CD14-positive monocyte (primary cell): ENCODE measurements at regions not wholly inside any gene's neighbourhood (a gene's known extent, or its start where the extent isn't known, plus 50 kb on each side); places are given as distances from the start of the nearest gene placed in this dataset.

Experiments used
- DNase-seq, 3 donors: peaks; one replicate each; pipeline ENCODE4 v3.0.0-alpha.2; 2011 to 2022
- H2AFZ ChIP-seq: 2 replicates; pipeline ENCODE4 v1.6.0; 2012; ENCODE audit warnings: mild to moderate bottlenecking, low read depth, low read length, inconsistent platforms; ENCODE audit not compliant: insufficient read depth, poor library complexity, severe bottlenecking
- H3K27ac ChIP-seq, 2 donors: 1 replicate in 1 of 2; 2 replicates in 1 of 2; pipeline ENCODE4 v1.5.1; 2012 to 2013; ENCODE audit warnings: low read length in 2 of 2, control low read depth in 1 of 2, inconsistent platforms in 1 of 2, low read depth in 1 of 2, mild to moderate bottlenecking in 1 of 2
- H3K27me3 ChIP-seq, 2 donors: one replicate each; pipeline versions ENCODE4 v1.6.0 to v1.6.1; 2011 to 2013; ENCODE audit warnings: low read length in 2 of 2; ENCODE audit not compliant: control insufficient read depth in 2 of 2, insufficient read depth in 2 of 2
- H3K36me3 ChIP-seq, 2 donors: replicated peaks in 1 of 2; 1 replicate in 1 of 2; 2 replicates in 1 of 2; pipeline versions ENCODE4 v1.5.1 to v1.6.1; 2012 to 2013; ENCODE audit warnings: low read length in 2 of 2, control low read depth in 1 of 2, inconsistent platforms in 1 of 2, mild to moderate bottlenecking in 1 of 2; ENCODE audit not compliant: insufficient read depth in 2 of 2, control insufficient read depth in 1 of 2
- H3K4me1 ChIP-seq, 2 donors: 1 replicate in 1 of 2; 2 replicates in 1 of 2; pipeline versions ENCODE4 v1.5.1 to v1.6.1; 2012 to 2013; ENCODE audit warnings: low read length in 2 of 2, control low read depth in 1 of 2, inconsistent platforms in 1 of 2, mild to moderate bottlenecking in 1 of 2, moderate library complexity in 1 of 2; ENCODE audit not compliant: insufficient read depth in 2 of 2, control insufficient read depth in 1 of 2
- H3K4me2 ChIP-seq: replicated peaks from 2 replicates; pipeline ENCODE3; 2012; ENCODE audit warnings: low read length, moderate library complexity, mild to moderate bottlenecking; ENCODE audit not compliant: poor library complexity, severe bottlenecking; ENCODE audit errors: extremely low read depth
- H3K4me3 ChIP-seq, 3 experiments: fragments of 200-600 bp in 1 of 3; sonication (generic) in 1 of 3; replicated peaks in 1 of 3; 1 replicate in 2 of 3; 2 replicates in 1 of 3; pipeline ENCODE4 v1.5.1; 2011 to 2013; ENCODE audit warnings: low read length in 3 of 3, mild to moderate bottlenecking in 3 of 3, control low read depth in 2 of 3, low read depth in 2 of 3, inconsistent platforms in 1 of 3, moderate library complexity in 1 of 3
- H3K79me2 ChIP-seq: 2 replicates; pipeline ENCODE4 v1.6.0; 2012; ENCODE audit warnings: mild to moderate bottlenecking, control low read depth, inconsistent platforms, low read length, moderate library complexity; ENCODE audit not compliant: insufficient read depth
- H3K9ac ChIP-seq: 2 replicates; pipeline ENCODE4 v1.6.0; 2017; ENCODE audit warnings: low read length, mild to moderate bottlenecking; ENCODE audit not compliant: insufficient read depth, poor library complexity, severe bottlenecking
- H3K9me3 ChIP-seq, 2 donors: replicated peaks in 1 of 2; 1 replicate in 1 of 2; 2 replicates in 1 of 2; pipeline versions ENCODE4 v1.5.1 to v1.6.1; 2012 to 2013; ENCODE audit warnings: low read length in 2 of 2, control low read depth in 1 of 2; ENCODE audit not compliant: control insufficient read depth in 1 of 2, insufficient read depth in 1 of 2
- H4K20me1 ChIP-seq: 2 replicates; pipeline ENCODE4 v1.6.0; 2012; ENCODE audit warnings: mild to moderate bottlenecking, low read length, control low read depth, moderate library complexity; ENCODE audit not compliant: insufficient read depth
- H3K27ac Mint-ChIP-seq, 7 donors: one replicate each; pipeline ENCODE4 v1.8.0; 2020; ENCODE audit warnings: mild to moderate bottlenecking in 7 of 7, mixed read lengths in 7 of 7, moderate library complexity in 6 of 7, inconsistent platforms in 2 of 7
- H3K27me3 Mint-ChIP-seq, 3 donors: one replicate each; pipeline ENCODE4 v1.8.0; 2021 to 2022; ENCODE audit warnings: low read depth in 3 of 3, mild to moderate bottlenecking in 3 of 3, mixed read lengths in 3 of 3, moderate library complexity in 3 of 3, inconsistent platforms in 1 of 3
- H3K36me3 Mint-ChIP-seq, 2 donors: one replicate each; pipeline ENCODE4 v1.8.0; 2020; ENCODE audit warnings: mixed read lengths in 2 of 2, inconsistent platforms in 1 of 2, mild to moderate bottlenecking in 1 of 2
- H3K4me1 Mint-ChIP-seq: one replicate; pipeline ENCODE4 v1.8.0; 2020; ENCODE audit warnings: mild to moderate bottlenecking, mixed read lengths
- H3K4me3 Mint-ChIP-seq, 2 donors: one replicate each; pipeline ENCODE4 v1.8.0; 2020; ENCODE audit warnings: mild to moderate bottlenecking in 2 of 2, mixed read lengths in 2 of 2, moderate library complexity in 1 of 2
- H3K9me3 Mint-ChIP-seq, 7 donors: one replicate each; pipeline ENCODE4 v1.8.0; 2020 to 2022; ENCODE audit warnings: mixed read lengths in 7 of 7, mild to moderate bottlenecking in 6 of 7, moderate library complexity in 6 of 7, inconsistent platforms in 2 of 7
- WGBS: methylation state at CpG from one replicate; pipeline ENCODE4 v1.1.5; 2013; ENCODE audit warnings: missing lambda C conversion rate; ENCODE audit not compliant: insufficient coverage; 5-methylcytosine and 5-hydroxymethylcytosine counted together
- intact Hi-C, 2 donors: fragments of 100-400 bp; cut with micrococcal nuclease; formaldehyde crosslinking; loops; one replicate each; pipeline versions ENCODE4 v1.15.0 to v1.15.1; 2023
- TF ChIP-seq, protein P1 (sequence below): fragments of 200-600 bp; IDR thresholded peaks from one replicate; pipeline ENCODE4 v1.8.0; 2022; ENCODE audit warnings: antibody characterized with exemption, mild to moderate bottlenecking

DNA sequence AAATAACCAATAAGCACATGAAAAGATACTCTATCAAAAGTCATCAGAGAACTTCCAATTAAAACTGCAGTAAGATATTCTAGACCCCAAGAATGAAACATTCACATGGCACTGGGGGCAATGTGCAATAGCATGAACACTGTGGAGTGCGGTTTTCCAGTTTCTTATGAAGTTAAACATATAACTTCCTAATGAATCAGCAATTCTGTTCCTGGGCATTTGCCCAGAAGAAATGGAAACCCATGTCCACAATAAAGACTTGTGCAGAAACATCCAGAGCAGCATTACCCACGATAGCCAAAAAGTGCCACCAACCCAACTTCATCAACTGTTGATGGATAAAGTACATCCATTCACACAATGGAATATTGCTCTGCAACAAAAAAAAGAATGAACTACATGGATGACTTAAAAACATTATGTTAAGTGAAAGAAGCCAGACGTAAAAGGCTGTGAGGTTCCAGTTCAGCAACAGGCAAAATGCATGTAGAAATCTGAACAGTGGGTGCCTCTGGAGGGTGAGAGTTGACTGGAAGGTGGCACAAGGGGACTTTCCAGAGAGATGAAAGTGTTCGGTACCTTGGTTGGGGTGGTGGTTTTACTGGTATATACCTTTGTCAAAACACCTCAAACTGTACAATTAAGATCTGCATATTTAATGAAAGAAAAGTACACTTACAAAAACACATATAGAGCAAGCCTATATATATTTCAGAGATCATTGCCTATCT is 207.2 kb upstream of the ECI2 start:
- Mint-ChIP-seq H3K27me3 (peaks cover 0 to 2% (median 0%) of the 10 kb centered on the region in 3 donors), H3K36me3 (no peaks in the 10 kb centered on the region), H3K4me1 (peaks cover 8% of the 10 kb centered on the region), H3K27ac (no peak overlapping the region), H3K4me3 (no peak overlapping the region), H3K9me3 (peaks cover 0 to 5% (median 2%) of the 10 kb centered on the region in 7 donors)
- no peak for DNase-seq
- Histone ChIP-seq H3K36me3 (no peaks in the 10 kb centered on the region), H3K27ac (no peak overlapping the region), H3K9me3 (no peaks in the 10 kb centered on the region), H3K4me1 (peaks cover 0 to 5% of the 10 kb centered on the region in 2 donors), H3K9ac (no peak overlapping the region), H3K27me3 (no peaks in the 10 kb centered on the region), H3K4me3 (no peak overlapping the region), H3K79me2 (no peaks in the 10 kb centered on the region), H2AFZ (no peak overlapping the region), H4K20me1 (no peaks in the 10 kb centered on the region), H3K4me2 (no peak overlapping the region)
- TF ChIP-seq, protein P1, sequence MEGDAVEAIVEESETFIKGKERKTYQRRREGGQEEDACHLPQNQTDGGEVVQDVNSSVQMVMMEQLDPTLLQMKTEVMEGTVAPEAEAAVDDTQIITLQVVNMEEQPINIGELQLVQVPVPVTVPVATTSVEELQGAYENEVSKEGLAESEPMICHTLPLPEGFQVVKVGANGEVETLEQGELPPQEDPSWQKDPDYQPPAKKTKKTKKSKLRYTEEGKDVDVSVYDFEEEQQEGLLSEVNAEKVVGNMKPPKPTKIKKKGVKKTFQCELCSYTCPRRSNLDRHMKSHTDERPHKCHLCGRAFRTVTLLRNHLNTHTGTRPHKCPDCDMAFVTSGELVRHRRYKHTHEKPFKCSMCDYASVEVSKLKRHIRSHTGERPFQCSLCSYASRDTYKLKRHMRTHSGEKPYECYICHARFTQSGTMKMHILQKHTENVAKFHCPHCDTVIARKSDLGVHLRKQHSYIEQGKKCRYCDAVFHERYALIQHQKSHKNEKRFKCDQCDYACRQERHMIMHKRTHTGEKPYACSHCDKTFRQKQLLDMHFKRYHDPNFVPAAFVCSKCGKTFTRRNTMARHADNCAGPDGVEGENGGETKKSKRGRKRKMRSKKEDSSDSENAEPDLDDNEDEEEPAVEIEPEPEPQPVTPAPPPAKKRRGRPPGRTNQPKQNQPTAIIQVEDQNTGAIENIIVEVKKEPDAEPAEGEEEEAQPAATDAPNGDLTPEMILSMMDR = no peak
- intact Hi-C loops = no loop called here
- 100% methylated on average over 1 of the region's 4 CpGs for WGBS

DNA sequence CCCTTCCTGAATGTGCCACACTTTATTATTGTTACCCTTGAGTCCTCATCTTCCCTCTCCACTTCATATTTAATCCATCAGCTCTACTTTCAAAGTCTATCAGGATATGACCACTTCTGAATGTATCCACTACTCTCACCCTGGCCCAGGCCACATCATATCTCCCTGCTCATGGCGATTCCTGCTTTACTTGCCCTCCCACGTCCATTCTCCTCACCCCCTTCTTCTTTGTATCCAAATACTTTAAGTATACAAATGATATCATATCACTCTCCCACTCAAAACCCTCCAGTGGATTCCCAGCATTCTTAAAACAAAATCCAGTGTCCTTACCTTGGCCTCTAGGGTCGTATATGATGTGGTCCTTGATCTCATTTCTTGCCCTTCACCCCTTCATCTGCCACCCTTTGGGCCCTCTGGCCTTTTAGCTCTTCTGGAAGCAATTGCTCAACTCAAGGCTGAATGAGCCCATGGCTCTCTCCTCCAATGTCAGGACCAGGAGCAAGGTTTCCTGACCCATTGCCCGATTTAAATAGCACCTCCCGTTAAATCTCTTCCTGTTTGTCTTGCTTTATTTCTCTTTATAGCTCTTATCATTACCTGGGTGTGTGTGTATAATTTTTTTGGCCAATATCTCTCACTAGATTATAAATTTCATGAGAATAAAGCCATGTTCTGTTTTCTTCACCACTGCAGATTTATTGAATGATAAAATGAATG is 205.9 kb upstream of the ECI2 start:
- peaks cover 0 to 2% (median 0%) of the 10 kb centered on the region in 3 donors for H3K27me3 Mint-ChIP-seq
- Histone ChIP-seq H3K27me3 (no peaks in the 10 kb centered on the region), H3K79me2 (no peaks in the 10 kb centered on the region), H3K4me1 (peaks cover 0 to 5% of the 10 kb centered on the region in 2 donors), H3K4me3 (no peak overlapping the region), H4K20me1 (no peaks in the 10 kb centered on the region), H3K9me3 (no peaks in the 10 kb centered on the region), H3K27ac (no peak overlapping the region), H3K36me3 (no peaks in the 10 kb centered on the region), H2AFZ (no peak overlapping the region), H3K4me2 (no peak overlapping the region), H3K9ac (no peak overlapping the region)
- H3K4me1 Mint-ChIP-seq = peaks cover 8% of the 10 kb centered on the region
- H3K9me3 Mint-ChIP-seq = peaks cover 0 to 6% (median 2%) of the 10 kb centered on the region in 7 donors
- H3K27ac Mint-ChIP-seq = no peak overlapping the region
- no peak overlapping the region for H3K4me3 Mint-ChIP-seq
- DNase-seq = no peak
- TF ChIP-seq, protein P1 = no peak
- no peaks in the 10 kb centered on the region for H3K36me3 Mint-ChIP-seq
- 93% methylated on average over 3 of the region's 5 CpGs for WGBS
- intact Hi-C loops = no loop called here
